ENCODE measurements at regions not wholly inside any gene's neighbourhood (a gene's known extent, or its start where the extent isn't known, plus 50 kb on each side); places are given as distances from the start of the nearest gene placed in this dataset.

- TF ChIP-seq, protein P1, sequence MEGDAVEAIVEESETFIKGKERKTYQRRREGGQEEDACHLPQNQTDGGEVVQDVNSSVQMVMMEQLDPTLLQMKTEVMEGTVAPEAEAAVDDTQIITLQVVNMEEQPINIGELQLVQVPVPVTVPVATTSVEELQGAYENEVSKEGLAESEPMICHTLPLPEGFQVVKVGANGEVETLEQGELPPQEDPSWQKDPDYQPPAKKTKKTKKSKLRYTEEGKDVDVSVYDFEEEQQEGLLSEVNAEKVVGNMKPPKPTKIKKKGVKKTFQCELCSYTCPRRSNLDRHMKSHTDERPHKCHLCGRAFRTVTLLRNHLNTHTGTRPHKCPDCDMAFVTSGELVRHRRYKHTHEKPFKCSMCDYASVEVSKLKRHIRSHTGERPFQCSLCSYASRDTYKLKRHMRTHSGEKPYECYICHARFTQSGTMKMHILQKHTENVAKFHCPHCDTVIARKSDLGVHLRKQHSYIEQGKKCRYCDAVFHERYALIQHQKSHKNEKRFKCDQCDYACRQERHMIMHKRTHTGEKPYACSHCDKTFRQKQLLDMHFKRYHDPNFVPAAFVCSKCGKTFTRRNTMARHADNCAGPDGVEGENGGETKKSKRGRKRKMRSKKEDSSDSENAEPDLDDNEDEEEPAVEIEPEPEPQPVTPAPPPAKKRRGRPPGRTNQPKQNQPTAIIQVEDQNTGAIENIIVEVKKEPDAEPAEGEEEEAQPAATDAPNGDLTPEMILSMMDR (IDR thresholded peaks at IDR 0.05): no peak
- no peak for TF ChIP-seq POLR2AphosphoS5 (IDR thresholded peaks at IDR 0.05)
Measured at GRCh38 chr2:215723631-215724011, 287.8 kb upstream of the FN1 start.
